OCI-LY7 (cell line): ENCODE measurements at regions not wholly inside any gene's neighbourhood (a gene's known extent, or its start where the extent isn't known, plus 50 kb on each side); places are given as distances from the start of the nearest gene placed in this dataset.

Source experiments
- BruUV-seq: library from RNA; stranded (reverse); fragments of 400-500 nt; replicated peaks from 2 replicates; lab custom pipeline; 2021; lab: Mats Ljungman, UMichigan
- CTCF ChIA-PET: fragments of 300-600 bp; sonication (Branson Sonifier 250); formaldehyde crosslinking; loops from one replicate; lab custom pipeline; 2022; ENCODE audit warnings: antibody characterized with exemption; ENCODE audit not compliant: unreplicated experiment; lab: Charles Lee
- POLR2A ChIA-PET: fragments of 300-600 bp; sonication (Branson Sonifier 250); formaldehyde crosslinking; loops from one replicate; lab custom pipeline; 2022; ENCODE audit warnings: antibody characterized with exemption; lab: Charles Lee
- DNase-seq: peaks from one replicate; pipeline ENCODE4 v3.0.0-alpha.2; 2015; ENCODE audit warnings: low spot score
- H2AFZ ChIP-seq: fragments of 200-600 bp; sonication (generic), shearing (Covaris generic); 2 replicates; pipeline ENCODE4 v1.6.1; 2014; ENCODE audit warnings: mild to moderate bottlenecking, antibody characterized with exemption, low read length, moderate library complexity
- H3K27ac ChIP-seq: fragments of 200-600 bp; sonication (generic); 2 replicates; pipeline ENCODE4 v1.5.1; 2014; ENCODE audit warnings: mixed run types, low read depth, mild to moderate bottlenecking, moderate library complexity, low read length, inconsistent platforms; ENCODE audit not compliant: poor library complexity, severe bottlenecking
- H3K36me3 ChIP-seq: fragments of 200-600 bp; sonication (generic); 2 replicates; pipeline ENCODE4 v1.6.1; 2014; ENCODE audit warnings: mild to moderate bottlenecking, antibody characterized with exemption, low read length, moderate library complexity, mixed read lengths; ENCODE audit not compliant: insufficient read depth
- H3K4me1 ChIP-seq: fragments of 200-600 bp; sonication (generic); 2 replicates; pipeline ENCODE4 v1.5.1; 2014; ENCODE audit warnings: mild to moderate bottlenecking, low read length; ENCODE audit not compliant: insufficient read depth, poor library complexity, severe bottlenecking
- H3K4me2 ChIP-seq: fragments of 200-600 bp; sonication (generic); 2 replicates; pipeline ENCODE4 v1.6.1; 2014; ENCODE audit warnings: mild to moderate bottlenecking, low read length
- H3K4me3 ChIP-seq: fragments of 200-600 bp; sonication (generic); 2 replicates; pipeline ENCODE4 v1.5.1; 2014; ENCODE audit warnings: mild to moderate bottlenecking, low read depth, low read length; ENCODE audit not compliant: poor library complexity, severe bottlenecking
- H3K79me2 ChIP-seq: fragments of 200-600 bp; sonication (generic); 2 replicates; pipeline ENCODE4 v1.6.1; 2016; ENCODE audit warnings: low read depth, mild to moderate bottlenecking, low read length, moderate library complexity, mixed read lengths; ENCODE audit not compliant: insufficient read depth
- H3K9me2 ChIP-seq: fragments of 200-600 bp; sonication (generic); 2 replicates; pipeline ENCODE4 v1.6.1; 2016; ENCODE audit warnings: mild to moderate bottlenecking, low read length, mixed read lengths; ENCODE audit not compliant: insufficient read depth
- H3K9me3 ChIP-seq: fragments of 200-600 bp; sonication (generic); 2 replicates; pipeline ENCODE4 v1.6.1; 2014; ENCODE audit warnings: mild to moderate bottlenecking, mixed run types, low read length, mixed read lengths
- H4K20me1 ChIP-seq: fragments of 200-600 bp; sonication (generic); 2 replicates; pipeline ENCODE4 v1.6.1; 2014; ENCODE audit warnings: mild to moderate bottlenecking, antibody characterized with exemption, low read length, moderate library complexity, mixed read lengths; ENCODE audit not compliant: insufficient read depth
- CTCF ChIP-seq: fragments of 200-600 bp; sonication (generic); conservative IDR thresholded peaks from 2 replicates; pipeline ENCODE4 v1.5.1; 2014; ENCODE audit warnings: mild to moderate bottlenecking, antibody characterized with exemption, low read length, moderate library complexity, mixed read lengths
- EZH2phosphoT487 ChIP-seq: fragments of 200-600 bp; sonication (generic); IDR thresholded peaks from 2 replicates; pipeline ENCODE4 v1.6.1; 2018; ENCODE audit warnings: low read depth, borderline replicate concordance, mild to moderate bottlenecking, mixed run types, antibody characterized with exemption, low read length, moderate library complexity, mixed read lengths
- intact Hi-C: fragments of 100-400 bp; cut with micrococcal nuclease; formaldehyde crosslinking; loops from one replicate; pipeline ENCODE4 v1.10.0; 2022; ENCODE audit not compliant: unreplicated experiment

DNA sequence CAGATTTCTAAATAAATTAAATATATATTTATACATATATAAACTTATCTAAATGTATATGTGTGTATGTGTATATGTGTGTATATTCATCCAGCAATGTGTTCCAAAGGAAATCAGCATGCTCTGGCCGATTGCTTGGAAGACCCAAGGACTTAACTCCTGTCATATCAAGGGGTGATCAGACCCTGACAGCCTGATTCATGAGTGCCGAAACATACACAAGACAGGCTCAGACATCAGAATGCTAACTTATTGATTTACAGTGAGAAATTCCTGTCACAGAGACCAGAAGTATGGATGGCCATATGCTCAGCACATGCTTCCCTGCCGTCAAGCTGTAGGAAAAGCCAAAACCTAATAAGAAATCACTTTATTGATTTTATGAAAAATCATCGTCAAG is 545.1 kb upstream of the NR5A2 start:
- H3K4me3 ChIP-seq, result no peak overlapping the region
- POLR2A ChIA-PET, result no interaction called here
- no peaks in the 10 kb centered on the region for H3K79me2 ChIP-seq
- no peaks in the 10 kb centered on the region for H3K4me1 ChIP-seq
- no peak overlapping the region for H3K27ac ChIP-seq
- H3K9me3 ChIP-seq, result no peaks in the 10 kb centered on the region
- no peaks in the 10 kb centered on the region for H4K20me1 ChIP-seq
- CTCF ChIA-PET, result no interaction called here
- no peaks in the 10 kb centered on the region for H3K36me3 ChIP-seq
- TF ChIP-seq EZH2phosphoT487 (no peak), CTCF (no peak)
- DNase-seq, result no peak
- intact Hi-C loops, result no loop called here
- BruUV-seq, result no TSS peak
- no peaks in the 10 kb centered on the region for H3K9me2 ChIP-seq
- no peak overlapping the region for H3K4me2 ChIP-seq
- no peak overlapping the region for H2AFZ ChIP-seq

DNA sequence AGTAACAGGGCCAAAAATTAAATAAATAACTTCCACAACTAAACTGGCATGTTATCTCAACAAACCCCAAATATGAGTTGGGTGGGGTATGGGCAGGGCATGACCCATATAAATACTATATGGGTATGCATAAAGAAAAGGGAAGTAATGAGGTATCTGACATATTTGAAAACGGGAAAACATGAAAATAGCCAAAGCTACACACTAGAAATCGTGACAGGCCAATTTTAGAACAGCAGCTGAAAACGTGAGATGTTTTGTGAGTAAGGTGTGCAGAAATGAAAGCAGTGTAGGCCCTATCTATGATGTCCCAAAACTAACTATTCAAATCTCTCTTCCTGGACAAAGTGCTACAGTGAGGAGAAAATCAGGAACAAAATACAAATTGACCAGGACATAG is 537.9 kb upstream of the NR5A2 start:
- H3K79me2 ChIP-seq, result no peaks in the 10 kb centered on the region
- peak; percentile 1 for DNase-seq
- no TSS peak for BruUV-seq
- no peaks in the 10 kb centered on the region; the same call in 1 of the 2 replicates for H3K9me3 ChIP-seq
- TF ChIP-seq EZH2phosphoT487 (no peak), CTCF (no peak)
- H3K4me3 ChIP-seq, result no peak overlapping the region
- peak overlapping the region; percentile 63; the same call in 1 of the 2 replicates for H2AFZ ChIP-seq
- H3K9me2 ChIP-seq, result no peaks in the 10 kb centered on the region
- intact Hi-C loops, result no loop called here
- H3K4me1 ChIP-seq, result peaks cover 8% of the 10 kb centered on the region
- H3K4me2 ChIP-seq, result no peak overlapping the region
- H4K20me1 ChIP-seq, result no peaks in the 10 kb centered on the region
- CTCF ChIA-PET, result no interaction called here
- POLR2A ChIA-PET, result interaction anchor here (0.6 to 1.0 kb wide), 3 partner anchors 13 to 1397 kb away, joined by 3 to 6 read pairs (median 3); no protein-coding TSS in a partner anchor
- H3K27ac ChIP-seq, result no peak overlapping the region
- H3K36me3 ChIP-seq, result no peaks in the 10 kb centered on the region

DNA sequence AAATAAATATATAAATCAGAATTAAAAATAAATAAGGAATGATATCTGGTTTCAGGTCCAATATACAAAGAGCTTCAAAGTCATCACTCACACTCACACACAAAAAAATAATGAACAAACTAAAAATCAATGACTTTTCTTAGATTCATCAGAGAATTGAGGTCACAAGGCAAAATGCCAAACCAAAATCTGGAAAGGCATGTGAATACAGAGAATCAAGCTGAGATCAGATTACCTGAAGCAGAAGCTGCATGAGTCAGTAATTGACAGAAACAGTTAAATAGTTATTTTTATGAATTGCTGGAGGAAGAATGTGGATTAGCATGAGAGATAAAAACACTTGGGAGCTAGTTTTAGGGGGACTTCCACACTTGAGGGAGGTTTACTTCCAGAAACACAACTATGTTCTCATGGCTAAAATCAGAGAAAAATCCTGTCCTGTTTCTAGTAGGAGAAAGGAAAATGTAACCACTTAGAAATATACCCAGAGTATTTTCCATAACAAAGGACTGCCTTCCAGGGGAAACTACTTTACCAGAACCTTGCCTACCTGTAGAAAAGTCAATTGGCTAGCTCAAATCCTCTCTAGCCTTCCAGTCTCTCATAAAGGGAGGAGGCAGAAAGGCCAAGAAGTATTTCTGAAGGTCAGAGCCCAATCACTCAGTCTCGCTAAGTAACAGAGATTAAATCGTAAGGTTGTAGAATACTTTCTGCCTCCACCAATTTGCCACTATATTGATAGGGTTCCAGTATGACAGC is 536.6 kb upstream of the NR5A2 start:
- Histone ChIP-seq H3K4me3 (no peak overlapping the region), H3K9me2 (no peaks in the 10 kb centered on the region), H4K20me1 (no peaks in the 10 kb centered on the region), H3K4me1 (peaks cover 8% of the 10 kb centered on the region), H3K4me2 (no peak overlapping the region), H3K79me2 (no peaks in the 10 kb centered on the region), H2AFZ (no peak overlapping the region), H3K36me3 (no peaks in the 10 kb centered on the region), H3K27ac (no peak overlapping the region), H3K9me3 (peaks cover 8% of the 10 kb centered on the region; the same call in 1 of the 2 replicates)
- TF ChIP-seq EZH2phosphoT487 (no peak), CTCF (no peak)
- ChIA-PET CTCF (no interaction called here), POLR2A (interaction anchor here (0.6 to 1.2 kb wide), 3 partner anchors 10 to 990 kb away, joined by 3 to 4 read pairs (median 3); no protein-coding TSS in a partner anchor)
- no TSS peak for BruUV-seq
- no peak for DNase-seq
- intact Hi-C loops, result no loop called here
